ENCODE measurements at regions not wholly inside any gene's neighbourhood (a gene's known extent, or its start where the extent isn't known, plus 50 kb on each side); places are given as distances from the start of the nearest gene placed in this dataset.

- no peak for TF ChIP-seq CTCF (conservative IDR thresholded peaks at IDR 0.05; ENCODE audit: low read depth, low read length)
- TF ChIP-seq EZH2 (IDR thresholded peaks at IDR 0.05; ENCODE audit: low read length, unreplicated experiment) = no peak
Measured at GRCh38 chr2:125259451-125259850, 1234.4 kb downstream of the CNTNAP5 start.
